ENCODE measurements at regions not wholly inside any gene's neighbourhood (a gene's known extent, or its start where the extent isn't known, plus 50 kb on each side); places are given as distances from the start of the nearest gene placed in this dataset.
A peak's percentile ranks its signal among the peaks of the same experiment; 100 is the strongest.

- Histone ChIP-seq H3K36me3 (ENCODE audit: insufficient read depth, low read length) (no peaks in the 10 kb centered on the region), H3K9ac (ENCODE audit: low read length) (no peak overlapping the region), H2AFZ (ENCODE audit: low read depth, low read length) (no peak overlapping the region), H3K27ac (ENCODE audit: low read length) (no peak overlapping the region), H3K27me3 (ENCODE audit: insufficient read depth, low read depth, low read length) (no peaks in the 10 kb centered on the region), H3K9me2 (ENCODE audit: insufficient read depth, low read length) (no peaks in the 10 kb centered on the region), H4K20me1 (ENCODE audit: insufficient read depth) (no peaks in the 10 kb centered on the region), H3F3A (ENCODE audit: insufficient read depth, low read length, poor library complexity, severe bottlenecking) (no peaks in the 10 kb centered on the region), H3K9me3 (ENCODE audit: low read length) (no peaks in the 10 kb centered on the region), H3K4me2 (ENCODE audit: low read length) (no peak overlapping the region), H3K79me2 (replicated peaks; ENCODE audit: insufficient read depth, low read length) (no peaks in the 10 kb centered on the region), H3K4me3 (ENCODE audit: low read length) (no peak overlapping the region)
- TF ChIP-seq POLR2AphosphoS5 (IDR thresholded peaks at IDR 0.05) (no peak), SMC3 (conservative IDR thresholded peaks at IDR 0.05; ENCODE audit: poor library complexity) (no peak), REST (IDR thresholded peaks at IDR 0.05; ENCODE audit: borderline replicate concordance) (no peak)
These were observed 1132.4 kb downstream of the FLRT2 start for GRCh38 chr14:86662334-86662733.

GRCh38 chr14:86654558-86655184 is 1124.7 kb downstream of the FLRT2 start:
- TF ChIP-seq CTCF (IDR thresholded peaks at IDR 0.05; ENCODE audit: poor library complexity, severe bottlenecking) = peak; percentile 26
- TF ChIP-seq EZH2 (IDR thresholded peaks at IDR 0.05; ENCODE audit: borderline replicate concordance, insufficient read depth, low read length, poor library complexity, severe bottlenecking) = no peak
- no peak overlapping the region for H3K27ac ChIP-seq (ENCODE audit: low read length)
- H3F3A ChIP-seq (ENCODE audit: insufficient read depth, low read length, poor library complexity, severe bottlenecking) = no peaks in the 10 kb centered on the region
- no peak overlapping the region for H3K4me3 ChIP-seq (ENCODE audit: low read length)
- H3K36me3 ChIP-seq (ENCODE audit: insufficient read depth, low read length) = no peaks in the 10 kb centered on the region
- H3K79me2 ChIP-seq (replicated peaks; ENCODE audit: insufficient read depth, low read length) = no peaks in the 10 kb centered on the region
- H3K9me3 ChIP-seq (ENCODE audit: low read length) = peaks cover 4% of the 10 kb centered on the region
- H2AFZ ChIP-seq (ENCODE audit: low read depth, low read length) = no peak overlapping the region
- H3K9me2 ChIP-seq (ENCODE audit: insufficient read depth, low read length) = no peaks in the 10 kb centered on the region
- H3K27me3 ChIP-seq (ENCODE audit: insufficient read depth, low read depth, low read length) = no peaks in the 10 kb centered on the region
- no peak overlapping the region for H3K9ac ChIP-seq (ENCODE audit: low read length)
- no peak overlapping the region for H3K4me2 ChIP-seq (ENCODE audit: low read length)
- H4K20me1 ChIP-seq (ENCODE audit: insufficient read depth) = no peaks in the 10 kb centered on the region

- H3K9me3 ChIP-seq (ENCODE audit: low read length) = peaks cover 4% of the 10 kb centered on the region
These were observed 1122.6 kb downstream of the FLRT2 start for GRCh38 chr14:86652526-86652925.

More at GRCh38 chr14:86652526-86652925, 1122.6 kb downstream of the FLRT2 start:
- no peak overlapping the region for H3K27ac ChIP-seq (ENCODE audit: low read length)
- H4K20me1 ChIP-seq (ENCODE audit: insufficient read depth) = no peaks in the 10 kb centered on the region
- no peaks in the 10 kb centered on the region for H3K27me3 ChIP-seq (ENCODE audit: insufficient read depth, low read depth, low read length)
- no peak overlapping the region for H3K9ac ChIP-seq (ENCODE audit: low read length)
- no peaks in the 10 kb centered on the region for H3K9me2 ChIP-seq (ENCODE audit: insufficient read depth, low read length)
- H3K79me2 ChIP-seq (replicated peaks; ENCODE audit: insufficient read depth, low read length) = no peaks in the 10 kb centered on the region
- H3K4me3 ChIP-seq (ENCODE audit: low read length) = no peak overlapping the region
- H3F3A ChIP-seq (ENCODE audit: insufficient read depth, low read length, poor library complexity, severe bottlenecking) = no peaks in the 10 kb centered on the region
- no peak overlapping the region for H2AFZ ChIP-seq (ENCODE audit: low read depth, low read length)
- no peaks in the 10 kb centered on the region for H3K36me3 ChIP-seq (ENCODE audit: insufficient read depth, low read length)
- TF ChIP-seq POLR2AphosphoS5 (IDR thresholded peaks at IDR 0.05) (no peak), EP300 (conservative IDR thresholded peaks at IDR 0.05; ENCODE audit: poor library complexity, severe bottlenecking) (no peak), TAF1 (IDR thresholded peaks at IDR 0.05; ENCODE audit: low read depth) (no peak), EZH2 (IDR thresholded peaks at IDR 0.05; ENCODE audit: borderline replicate concordance, insufficient read depth, low read length, poor library complexity, severe bottlenecking) (no peak), CTCF (IDR thresholded peaks at IDR 0.05; ENCODE audit: poor library complexity, severe bottlenecking) (no peak)
- H3K4me2 ChIP-seq (ENCODE audit: low read length) = no peak overlapping the region
